Endodermal cell (in vitro differentiated cells): ENCODE measurements at regions not wholly inside any gene's neighbourhood (a gene's known extent, or its start where the extent isn't known, plus 50 kb on each side); places are given as distances from the start of the nearest gene placed in this dataset.
A peak's percentile ranks its signal among the peaks of the same experiment; 100 is the strongest.
"Not testable (repeated sequence)": the region's sequence is repeated elsewhere in the genome, so short reads cannot be mapped to it uniquely, and the experiment has no call there.

Experiments
- DNase-seq: peaks from one replicate; pipeline ENCODE4 v3.0.0-alpha.2; 2017
- H3K27ac ChIP-seq: 2 replicates; pipeline ENCODE4 v1.5.1; 2013; ENCODE audit warnings: mild to moderate bottlenecking, low read depth, low read length, moderate library complexity
- H3K27me3 ChIP-seq: 2 replicates; pipeline ENCODE4 v1.6.1; 2013; ENCODE audit warnings: mild to moderate bottlenecking, low read length, moderate library complexity; ENCODE audit not compliant: insufficient read depth, control insufficient read depth, poor library complexity, severe bottlenecking
- H3K36me3 ChIP-seq: 2 replicates; pipeline ENCODE4 v1.7.0; 2013; ENCODE audit warnings: mild to moderate bottlenecking, low read length, moderate library complexity; ENCODE audit not compliant: control insufficient read depth, insufficient read depth
- H3K4me1 ChIP-seq: one replicate; pipeline ENCODE4 v1.7.0; 2013; ENCODE audit warnings: low read length; ENCODE audit not compliant: control insufficient read depth, insufficient read depth
- H3K4me3 ChIP-seq: 2 replicates; pipeline ENCODE4 v1.5.1; 2013; ENCODE audit warnings: mild to moderate bottlenecking, low read length, moderate library complexity
- H3K9ac ChIP-seq: 2 replicates; pipeline ENCODE4 v1.6.1; 2013; ENCODE audit warnings: mild to moderate bottlenecking, low read length, moderate library complexity; ENCODE audit not compliant: poor library complexity, severe bottlenecking; ENCODE audit errors: extremely low read depth
- H3K9me3 ChIP-seq: 2 replicates; pipeline ENCODE4 v1.6.1; 2013; ENCODE audit warnings: mild to moderate bottlenecking, low read length, moderate library complexity; ENCODE audit not compliant: control insufficient read depth
- H3K27ac Mint-ChIP-seq: 2 replicates; pipeline ENCODE4 v1.8.0; 2020; ENCODE audit warnings: mixed read lengths
- H3K27me3 Mint-ChIP-seq: 2 replicates; pipeline ENCODE4 v1.8.0; 2021; ENCODE audit warnings: mild to moderate bottlenecking, mixed read lengths; ENCODE audit not compliant: insufficient read depth
- H3K36me3 Mint-ChIP-seq: 2 replicates; pipeline ENCODE4 v1.8.0; 2020; ENCODE audit warnings: low read depth, mixed read lengths
- H3K4me1 Mint-ChIP-seq: 2 replicates; pipeline ENCODE4 v1.8.0; 2020; ENCODE audit warnings: mixed read lengths
- H3K4me3 Mint-ChIP-seq: 2 replicates; pipeline ENCODE4 v1.8.0; 2020; ENCODE audit warnings: mild to moderate bottlenecking, moderate library complexity, mixed read lengths
- H3K9me3 Mint-ChIP-seq: 2 replicates; pipeline ENCODE4 v1.8.0; 2020; ENCODE audit warnings: mild to moderate bottlenecking, mixed read lengths
- WGBS, 2 experiments: methylation state at CpG; one replicate each; pipeline versions ENCODE4 v1.1.5 to v1.1.7; 2013; ENCODE audit warnings: missing lambda C conversion rate in 2 of 2, mixed read lengths in 1 of 2; ENCODE audit not compliant: insufficient coverage in 1 of 2, insufficient read length in 1 of 2; 5-methylcytosine and 5-hydroxymethylcytosine counted together

- 92 to 93% methylated on average over 10 to 35 of the region's 35 CpGs for WGBS, 2 experiments
- Histone ChIP-seq H3K9me3 (peaks cover 58% of the 10 kb centered on the region), H3K4me3 (peak overlapping the region; percentile 70)
- H3K9me3 Mint-ChIP-seq, result peaks cover 49% of the 10 kb centered on the region
- not testable (repeated sequence) for H3K27me3 ChIP-seq, DNase-seq, H3K36me3 ChIP-seq, H3K36me3 Mint-ChIP-seq, H3K4me1 ChIP-seq, H3K4me3 Mint-ChIP-seq, H3K27me3 Mint-ChIP-seq, H3K4me1 Mint-ChIP-seq, H3K27ac ChIP-seq, H3K9ac ChIP-seq, H3K27ac Mint-ChIP-seq
These were observed 459.5 kb downstream of the CPXCR1 start for GRCh38 chrX:89206558-89206957.

GRCh38 chrX:89214773-89215446, 467.9 kb downstream of the CPXCR1 start:
- not testable (repeated sequence) for H3K36me3 ChIP-seq, H3K27me3 Mint-ChIP-seq, DNase-seq, H3K4me1 Mint-ChIP-seq, H3K4me3 ChIP-seq, H3K4me1 ChIP-seq, H3K27ac Mint-ChIP-seq, H3K4me3 Mint-ChIP-seq, H3K9me3 Mint-ChIP-seq, H3K27me3 ChIP-seq, H3K9ac ChIP-seq, H3K36me3 Mint-ChIP-seq, H3K9me3 ChIP-seq, H3K27ac ChIP-seq
- no CpG with 5 or more reads among the region's 1 CpG for WGBS, 2 experiments

DNA sequence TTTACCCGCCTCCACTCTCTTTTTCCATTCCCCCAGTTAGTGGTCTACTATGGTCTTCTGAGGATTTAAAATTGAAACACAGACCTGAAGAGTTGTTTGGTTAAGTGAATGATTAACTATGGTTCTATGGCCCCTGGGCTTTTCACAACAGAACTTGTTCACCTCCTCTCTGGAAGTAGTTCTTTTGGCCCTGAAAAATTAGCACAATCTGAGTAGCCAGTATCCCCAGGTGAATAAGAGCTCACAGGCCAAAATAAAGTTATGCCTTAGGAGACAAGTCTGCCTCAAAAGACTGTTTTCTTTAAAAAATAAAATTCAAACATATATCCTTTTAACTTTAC, 468.4 kb downstream of the CPXCR1 start:
- H3K9me3 Mint-ChIP-seq, H3K4me1 Mint-ChIP-seq, H3K4me3 ChIP-seq, H3K4me3 Mint-ChIP-seq, H3K27me3 Mint-ChIP-seq, H3K27me3 ChIP-seq, H3K36me3 Mint-ChIP-seq, H3K9ac ChIP-seq, H3K36me3 ChIP-seq, H3K4me1 ChIP-seq, DNase-seq, H3K9me3 ChIP-seq, H3K27ac ChIP-seq, H3K27ac Mint-ChIP-seq: not testable (repeated sequence)
- WGBS, 2 experiments, result no CpG with 5 or more reads among the region's 1 CpG
